BE2C (cell line): ENCODE measurements at regions not wholly inside any gene's neighbourhood (a gene's known extent, or its start where the extent isn't known, plus 50 kb on each side); places are given as distances from the start of the nearest gene placed in this dataset.

ENCODE experiments used
- DNase-seq: peaks from one replicate; pipeline ENCODE4 v3.0.0-alpha.2; 2020
- H3K27me3 ChIP-seq: fragments of 250-450 bp; sonication (Bioruptor Pico); 2 replicates; pipeline ENCODE4 v1.5.1; 2020; ENCODE audit warnings: mild to moderate bottlenecking
- H3K36me3 ChIP-seq: fragments of 250-450 bp; sonication (Bioruptor Pico); 2 replicates; pipeline ENCODE4 v1.5.1; 2020; ENCODE audit warnings: mild to moderate bottlenecking
- H3K4me1 ChIP-seq: fragments of 250-450 bp; sonication (Bioruptor Pico); 2 replicates; pipeline ENCODE4 v1.5.1; 2020
- H3K4me3 ChIP-seq: 2 replicates; pipeline ENCODE4 v1.5.1; 2011; ENCODE audit warnings: low read depth, low read length
- H3K9me3 ChIP-seq: fragments of 250-450 bp; sonication (Bioruptor Pico); 2 replicates; pipeline ENCODE4 v1.5.1; 2020
- CTCF ChIP-seq: IDR thresholded peaks from 2 replicates; pipeline ENCODE4 v1.5.1; 2012; ENCODE audit warnings: mild to moderate bottlenecking, low read depth, low read length

- Histone ChIP-seq H3K36me3 (no peaks in the 10 kb centered on the region), H3K4me1 (no peaks in the 10 kb centered on the region), H3K4me3 (no peak overlapping the region), H3K27me3 (no peaks in the 10 kb centered on the region), H3K9me3 (no peaks in the 10 kb centered on the region; the same call in 1 of the 2 replicates)
- TF ChIP-seq CTCF = no peak
- DNase-seq = no peak
Measured at GRCh38 chr16:79845033-79845733, 244.6 kb upstream of the MAF start.

GRCh38 chr16:79844603-79845002 lies 244.1 kb upstream of the MAF start:
- no peaks in the 10 kb centered on the region for H3K27me3 ChIP-seq
- no peak for DNase-seq
- H3K36me3 ChIP-seq = no peaks in the 10 kb centered on the region
- H3K9me3 ChIP-seq = peaks cover 4% of the 10 kb centered on the region; the same call in 1 of the 2 replicates
- no peaks in the 10 kb centered on the region for H3K4me1 ChIP-seq
- no peak for TF ChIP-seq CTCF
- H3K4me3 ChIP-seq = no peak overlapping the region

GRCh38 chr16:79843631-79844043 lies 243.1 kb upstream of the MAF start:
- TF ChIP-seq CTCF = no peak
- Histone ChIP-seq H3K27me3 (no peaks in the 10 kb centered on the region), H3K4me3 (no peak overlapping the region), H3K36me3 (no peaks in the 10 kb centered on the region), H3K9me3 (peaks cover 4% of the 10 kb centered on the region; the same call in 1 of the 2 replicates), H3K4me1 (no peaks in the 10 kb centered on the region)
- no peak for DNase-seq

GRCh38 chr16:79843145-79843544 lies 242.6 kb upstream of the MAF start:
- no peaks in the 10 kb centered on the region for H3K27me3 ChIP-seq
- no peaks in the 10 kb centered on the region for H3K36me3 ChIP-seq
- H3K9me3 ChIP-seq = peaks cover 4% of the 10 kb centered on the region; the same call in 1 of the 2 replicates
- H3K4me3 ChIP-seq = no peak overlapping the region
- no peak for DNase-seq
- no peak for TF ChIP-seq CTCF
- no peaks in the 10 kb centered on the region for H3K4me1 ChIP-seq

- Histone ChIP-seq H3K4me3 (no peak overlapping the region), H3K27me3 (no peaks in the 10 kb centered on the region), H3K36me3 (no peaks in the 10 kb centered on the region), H3K9me3 (peaks cover 4% of the 10 kb centered on the region; the same call in 1 of the 2 replicates), H3K4me1 (no peaks in the 10 kb centered on the region)
- no peak for DNase-seq
- no peak for TF ChIP-seq CTCF
Measured at GRCh38 chr16:79842197-79842596, 241.7 kb upstream of the MAF start.
